GM19463 (cell line): ENCODE measurements at regions not wholly inside any gene's neighbourhood (a gene's known extent, or its start where the extent isn't known, plus 50 kb on each side); places are given as distances from the start of the nearest gene placed in this dataset.

Experiments used
- ATAC-seq: cut with Tn5 transposase; IDR thresholded peaks from one replicate; pipeline ENCODE4 v1.9.1; 2021; ENCODE audit warnings: mild to moderate bottlenecking, moderate library complexity; ENCODE audit not compliant: unreplicated experiment

DNA sequence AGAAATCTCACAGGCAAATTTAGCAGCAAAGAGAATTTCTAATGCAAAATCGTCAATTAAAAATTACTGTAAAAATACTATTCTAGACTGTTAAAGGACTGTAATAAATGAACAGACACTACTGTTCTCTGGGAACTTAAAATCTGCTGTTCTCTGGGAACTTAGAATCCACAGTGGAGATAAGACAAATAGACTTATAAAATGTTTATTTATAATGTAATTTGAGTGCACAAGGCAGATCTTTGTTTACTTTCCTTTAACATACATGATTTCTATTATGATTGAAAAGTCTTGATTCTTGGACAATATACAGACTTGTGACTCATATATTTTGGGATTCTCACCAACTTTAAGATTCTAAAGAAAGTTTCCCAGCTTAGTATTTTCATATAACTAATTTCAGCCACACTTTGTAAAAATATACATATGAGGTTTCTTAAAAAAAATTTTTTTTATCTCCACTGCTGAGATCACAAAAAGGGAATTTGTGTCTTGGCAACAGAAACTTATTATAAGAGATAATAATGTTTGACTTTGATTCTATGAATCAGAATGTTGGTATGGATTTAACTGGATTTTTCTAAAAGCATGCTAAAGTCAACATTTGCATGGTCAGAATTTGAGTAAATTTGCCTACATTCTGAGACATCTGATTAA lies 166.3 kb upstream of the RHOBTB1 start:
- no peak for ATAC-seq

DNA sequence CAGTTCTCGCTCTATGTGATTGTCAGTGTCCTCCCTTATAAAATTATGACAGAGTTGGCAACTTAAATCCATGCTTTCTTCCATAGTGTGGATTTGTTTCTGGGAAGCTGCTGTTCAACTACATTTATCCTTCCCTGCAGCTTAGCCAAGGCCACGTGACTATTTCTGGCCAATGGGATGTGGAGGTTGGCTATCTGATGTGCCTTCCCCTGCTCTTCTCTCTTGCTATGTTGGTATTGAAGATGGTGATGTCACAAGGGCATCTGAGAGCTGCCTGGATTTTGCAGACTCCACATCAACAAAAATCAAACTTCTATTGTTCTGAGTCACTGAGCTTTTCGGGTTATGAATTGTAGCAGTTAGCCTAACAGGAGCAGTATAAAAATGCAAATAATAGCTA lies 164.9 kb upstream of the RHOBTB1 start:
- no peak for ATAC-seq

DNA sequence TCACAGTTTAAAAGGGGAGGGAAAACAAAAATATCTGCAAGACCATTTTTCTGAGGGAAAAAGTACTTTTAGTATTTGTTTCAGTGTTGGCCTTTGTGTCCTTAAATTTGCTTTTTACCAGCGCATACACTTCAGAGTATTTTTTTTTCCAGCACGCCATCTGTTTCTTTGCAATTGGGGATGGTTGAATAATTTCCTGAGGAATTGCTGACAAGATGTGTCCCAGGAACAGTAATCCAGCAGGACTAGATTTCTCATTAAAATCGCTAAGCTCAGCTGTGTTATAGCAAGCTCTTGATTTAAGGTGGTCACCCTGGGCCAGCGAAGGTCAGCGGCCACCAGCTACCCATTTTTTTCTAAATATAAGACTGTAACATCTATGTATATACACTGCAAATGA lies 156.9 kb upstream of the RHOBTB1 start:
- ATAC-seq: no peak

DNA sequence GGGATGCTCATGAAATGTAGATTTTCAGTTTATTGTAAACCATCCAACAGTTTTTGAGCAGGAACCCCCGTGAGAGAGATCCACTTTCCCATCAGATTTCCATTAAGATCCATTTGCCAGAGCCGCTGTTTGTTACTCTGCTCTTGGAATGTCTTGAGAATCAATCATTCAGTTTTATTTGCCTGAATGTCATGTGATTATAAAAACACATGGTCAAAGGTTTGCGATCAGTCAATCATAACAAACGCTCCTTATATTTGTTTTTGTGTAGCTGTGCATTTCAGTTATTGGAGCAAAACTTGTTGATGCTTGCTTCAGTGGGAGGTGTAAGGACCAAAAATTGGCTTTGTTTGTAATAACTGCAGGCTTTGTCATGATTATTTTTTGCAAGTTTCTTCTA lies 155.8 kb upstream of the RHOBTB1 start:
- no peak for ATAC-seq

DNA sequence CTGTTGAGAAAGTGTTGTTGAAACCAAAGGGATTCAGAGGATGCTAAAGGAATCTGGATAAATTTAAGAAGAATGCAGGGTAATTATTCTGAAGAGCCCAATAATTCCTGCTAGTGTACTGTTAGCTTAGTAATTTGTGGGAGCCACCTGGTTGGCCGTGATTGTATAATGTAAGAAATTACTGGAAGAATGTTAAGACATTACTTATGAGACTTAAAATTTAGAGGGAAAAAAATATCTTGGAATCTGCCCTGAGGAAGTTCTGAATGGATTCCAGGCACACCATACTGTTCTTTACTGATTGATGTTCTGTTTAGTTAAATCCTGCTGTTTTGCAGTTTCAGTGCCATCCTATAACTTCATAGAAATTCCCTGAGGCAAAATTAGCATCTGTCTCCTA lies 155.0 kb upstream of the RHOBTB1 start:
- no peak for ATAC-seq

DNA sequence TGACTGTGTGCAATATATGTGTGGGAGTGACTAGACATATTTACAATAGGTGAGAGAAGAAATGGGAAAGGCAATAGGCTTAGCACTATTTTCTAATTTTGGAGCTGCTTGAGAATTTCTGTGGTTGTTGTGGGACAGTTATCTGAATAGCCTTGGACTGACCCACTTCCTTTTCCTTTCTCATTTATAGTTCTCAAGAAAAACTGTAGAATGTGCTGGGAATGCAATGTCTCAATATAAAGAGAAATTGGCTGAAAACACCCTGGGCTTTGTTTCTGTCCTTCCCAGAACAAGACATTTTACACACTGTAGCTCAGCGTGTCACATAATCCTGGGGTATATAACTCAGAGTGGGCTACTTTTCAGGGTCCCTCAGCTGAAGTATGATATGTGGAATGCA lies 153.0 kb upstream of the RHOBTB1 start:
- no peak for ATAC-seq

DNA sequence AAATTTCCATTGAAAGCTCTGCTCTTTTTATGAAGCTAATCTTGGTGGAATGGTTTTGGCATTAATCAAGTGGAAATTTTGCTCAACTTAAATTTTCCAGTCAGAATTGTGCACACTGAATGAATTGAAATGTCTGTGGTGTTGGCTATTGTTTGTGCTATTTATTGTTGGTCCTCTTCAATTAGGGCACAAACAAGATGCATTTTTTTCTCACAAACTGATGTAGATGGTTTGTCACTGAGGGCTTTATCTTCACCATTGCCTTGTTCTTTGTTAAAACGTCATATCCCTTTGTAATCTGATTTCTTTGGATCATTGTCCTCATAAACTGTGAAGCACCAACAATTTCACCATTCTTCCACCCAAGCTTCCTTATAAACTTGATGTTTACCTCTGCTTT lies 152.1 kb upstream of the RHOBTB1 start:
- no peak for ATAC-seq

DNA sequence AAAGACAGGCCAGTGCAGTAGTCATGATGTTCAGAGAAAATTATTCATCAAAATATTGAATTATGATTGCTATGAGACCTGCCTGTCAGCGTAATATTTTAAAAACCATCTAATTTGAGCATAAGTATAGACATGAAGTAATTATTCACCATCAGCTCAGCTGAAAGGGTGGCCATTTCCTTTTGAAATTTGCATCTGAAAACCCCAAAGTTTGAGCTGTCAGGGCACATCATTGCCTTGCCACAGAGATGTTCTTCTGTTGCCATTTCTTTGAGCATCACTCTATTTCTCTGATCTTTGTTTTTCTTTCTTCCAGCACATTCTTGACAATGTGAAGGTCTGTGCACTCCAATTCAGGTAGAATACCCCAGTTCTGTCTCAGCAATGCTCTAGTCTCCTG lies 147.5 kb upstream of the RHOBTB1 start:
- ATAC-seq: no peak

DNA sequence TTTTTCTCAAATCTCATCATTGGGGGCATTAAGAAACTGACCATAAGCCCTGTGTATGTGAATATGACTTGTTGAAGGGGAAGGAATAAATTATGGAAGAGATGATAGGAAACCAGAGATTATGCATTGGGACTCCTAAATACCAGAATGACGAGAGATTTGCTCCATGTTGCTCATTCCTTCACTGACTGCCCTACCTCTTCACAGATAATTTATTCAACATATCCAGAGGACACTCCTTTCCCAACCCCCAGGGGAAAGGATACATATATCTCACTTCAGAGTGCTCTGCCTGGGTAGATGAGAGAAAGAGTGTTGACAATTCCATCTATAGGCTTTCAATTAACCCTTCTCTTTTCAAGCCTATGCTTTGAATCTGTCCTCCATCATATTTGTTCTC lies 145.3 kb upstream of the RHOBTB1 start:
- no peak for ATAC-seq

DNA sequence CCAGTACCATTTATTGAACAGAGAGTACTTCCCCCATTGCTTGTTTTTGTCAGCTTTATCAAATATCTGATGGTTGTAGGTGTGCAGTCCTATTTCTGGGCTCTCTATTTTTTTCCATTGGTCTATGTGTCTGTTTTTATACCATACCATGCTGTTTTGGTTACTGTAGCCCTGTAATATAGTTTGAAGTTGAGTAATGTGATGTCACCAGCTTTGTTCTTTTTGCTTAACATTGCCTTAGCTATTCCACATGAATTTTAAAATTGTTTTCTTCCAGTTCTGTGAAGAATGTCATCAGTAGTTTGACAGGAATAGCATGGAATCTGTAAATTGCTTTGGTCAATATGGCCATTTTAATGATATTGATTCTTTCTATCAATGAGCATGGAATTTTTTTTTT lies 140.5 kb upstream of the RHOBTB1 start:
- ATAC-seq: no peak

DNA sequence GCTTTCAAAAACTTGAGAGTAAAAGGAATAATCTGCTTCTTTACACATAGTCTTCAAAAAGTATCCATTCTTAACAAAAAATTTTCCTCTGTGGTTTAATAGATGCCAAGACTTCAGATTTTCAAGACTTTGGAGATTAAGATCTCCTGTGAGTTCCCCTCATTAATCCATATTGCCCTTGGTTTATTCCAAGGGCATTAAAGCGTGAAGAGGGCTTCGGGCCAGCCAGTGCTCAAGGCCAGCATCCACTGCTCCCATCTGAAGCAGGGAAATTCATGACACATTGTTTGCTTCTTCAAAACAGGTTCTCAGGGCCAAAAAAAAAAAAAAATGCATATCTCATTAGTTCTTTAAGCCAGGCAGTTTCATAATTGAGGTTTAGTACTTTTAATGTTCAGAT lies 137.3 kb upstream of the RHOBTB1 start:
- ATAC-seq: no peak

DNA sequence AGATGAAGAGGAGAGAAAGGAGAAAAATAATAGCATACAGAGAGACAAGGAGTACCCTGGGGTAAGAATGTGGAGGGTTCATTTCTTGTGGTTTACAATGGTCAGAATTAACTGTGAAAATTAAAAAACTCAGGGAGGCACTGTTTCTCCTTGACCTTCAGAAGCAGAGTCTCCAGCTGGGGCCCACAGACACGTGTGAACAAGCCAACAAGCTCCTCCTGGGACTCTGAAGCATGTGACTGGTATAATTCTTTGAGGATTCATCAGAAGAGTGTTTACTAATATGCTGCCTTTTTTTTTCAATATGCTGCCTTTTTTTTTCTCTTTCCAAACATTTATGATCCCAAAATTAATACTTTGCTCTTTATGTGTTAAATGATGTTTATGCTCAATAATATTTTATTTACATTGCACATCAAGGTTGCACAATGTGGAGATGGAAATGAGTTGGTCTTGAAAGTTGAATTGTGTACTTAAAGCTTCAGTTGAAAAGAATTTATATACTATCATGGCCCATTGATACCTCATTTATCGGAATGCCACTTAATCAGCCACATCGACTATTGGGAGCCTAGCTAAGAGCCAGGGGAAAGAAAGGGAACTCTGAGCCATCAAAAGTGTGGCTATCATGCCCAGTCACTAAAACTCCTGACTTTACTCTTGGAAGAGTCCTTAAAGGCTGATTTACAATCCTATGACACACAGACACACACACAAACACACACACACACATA lies 134.7 kb upstream of the RHOBTB1 start:
- no peak for ATAC-seq

DNA sequence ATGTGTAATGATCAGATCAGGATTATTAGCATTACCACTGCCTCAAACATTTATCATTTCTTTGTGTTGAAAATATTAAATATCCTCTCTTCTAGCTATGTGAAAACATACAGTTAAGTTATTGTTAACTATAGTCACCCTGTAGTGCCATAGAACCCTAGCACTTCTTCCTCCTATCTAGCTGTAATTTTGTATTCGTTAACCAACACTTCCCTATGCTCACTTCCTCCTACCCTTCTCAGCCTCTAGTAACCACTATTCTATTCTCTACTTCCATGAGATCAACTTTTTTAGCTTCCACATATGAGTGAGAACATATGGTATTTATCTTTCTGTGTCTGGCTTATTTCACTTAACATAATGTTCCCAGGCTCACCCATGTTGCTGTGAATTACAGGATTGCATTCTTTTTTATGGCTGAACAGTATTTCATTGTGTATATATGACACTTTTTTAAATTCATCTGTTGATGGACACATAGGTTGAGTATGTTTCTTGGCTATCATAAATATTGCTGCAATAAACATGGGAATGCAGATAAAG lies 132.7 kb upstream of the RHOBTB1 start:
- ATAC-seq: no peak

DNA sequence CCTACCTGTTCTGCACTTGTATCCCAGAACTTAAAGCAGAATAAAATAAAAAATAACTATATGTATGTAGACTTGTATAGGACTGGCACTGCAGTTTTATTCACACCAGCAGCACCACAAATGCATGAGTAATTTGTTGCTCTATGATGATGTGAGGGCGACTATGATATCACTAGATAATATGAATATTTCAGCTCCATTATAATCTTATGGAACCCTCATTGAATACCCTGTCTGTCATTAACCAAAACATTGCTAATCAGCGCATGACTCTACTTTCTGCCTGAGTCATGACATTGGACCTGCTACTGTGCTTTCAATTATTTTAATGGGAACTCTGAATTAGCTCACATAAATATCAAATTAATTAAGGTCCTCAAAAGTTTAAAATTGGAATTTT lies 129.4 kb upstream of the RHOBTB1 start:
- no peak for ATAC-seq

DNA sequence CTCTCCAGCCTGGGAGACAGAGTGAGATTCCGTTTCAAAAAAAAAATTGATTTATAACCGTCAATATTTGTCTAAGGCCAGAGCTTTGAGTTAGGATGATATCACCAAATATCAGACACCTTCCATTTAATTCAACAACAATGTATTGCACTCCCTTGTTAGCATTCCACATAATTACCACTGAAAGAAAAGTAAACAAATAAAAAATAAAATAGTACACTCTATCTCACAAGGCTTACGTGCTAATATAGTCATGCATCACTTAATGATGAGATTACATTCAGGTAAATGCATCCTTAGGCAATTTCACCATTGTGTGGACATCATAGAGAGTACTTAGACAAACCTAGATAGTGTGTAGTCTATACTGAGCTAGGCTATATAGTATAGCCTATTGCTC lies 127.6 kb upstream of the RHOBTB1 start:
- no peak for ATAC-seq

DNA sequence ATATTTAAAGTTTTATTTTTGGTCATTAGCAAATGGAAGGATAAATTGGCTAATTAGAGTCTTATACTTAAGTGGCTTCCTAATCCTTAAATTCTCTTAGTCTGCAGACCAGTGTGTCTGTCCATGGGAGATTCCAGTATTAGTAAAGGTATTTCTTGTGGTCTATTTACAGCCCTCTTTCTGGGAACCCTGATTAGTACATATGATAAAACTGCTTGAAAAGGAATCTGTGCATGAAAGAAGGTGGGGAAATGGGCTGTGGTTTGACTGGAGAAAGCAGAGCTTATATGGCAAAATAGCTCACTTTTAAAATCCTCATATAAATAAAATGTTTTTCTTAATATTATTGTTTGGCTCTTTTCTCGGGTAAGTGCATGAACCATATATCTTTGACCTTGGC lies 124.5 kb upstream of the RHOBTB1 start:
- no peak for ATAC-seq

DNA sequence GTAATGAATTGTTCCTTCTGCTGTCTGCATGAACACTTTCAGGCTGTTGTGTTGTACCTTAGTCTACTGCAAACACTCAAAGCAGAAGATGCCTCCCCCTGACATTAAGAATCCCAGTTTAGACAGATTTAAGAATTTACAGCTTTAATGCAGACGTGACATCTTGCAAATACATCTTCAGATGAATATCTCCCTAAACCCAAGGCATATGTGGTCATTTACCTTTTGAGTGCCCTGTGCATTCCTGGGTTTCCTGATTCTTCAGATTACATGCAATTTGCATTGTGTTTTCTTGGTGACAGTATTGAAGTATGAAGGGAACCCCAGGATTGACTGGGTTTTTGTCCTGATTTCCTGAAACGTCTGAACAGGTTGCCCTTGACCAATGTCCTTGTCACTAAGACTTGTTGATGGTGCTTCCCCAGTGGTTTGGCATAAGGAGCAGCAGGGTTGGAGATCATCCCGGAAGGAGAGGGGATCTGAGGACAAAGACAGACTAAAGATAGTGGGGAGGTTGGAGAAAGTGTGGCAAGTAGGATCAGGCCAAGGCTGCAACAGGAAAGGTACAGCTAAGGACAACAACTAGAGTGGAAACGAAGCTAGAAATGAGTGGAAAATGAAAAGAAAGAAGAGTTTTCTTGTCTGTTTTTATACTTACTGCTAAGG lies 123.8 kb upstream of the RHOBTB1 start:
- no peak for ATAC-seq

DNA sequence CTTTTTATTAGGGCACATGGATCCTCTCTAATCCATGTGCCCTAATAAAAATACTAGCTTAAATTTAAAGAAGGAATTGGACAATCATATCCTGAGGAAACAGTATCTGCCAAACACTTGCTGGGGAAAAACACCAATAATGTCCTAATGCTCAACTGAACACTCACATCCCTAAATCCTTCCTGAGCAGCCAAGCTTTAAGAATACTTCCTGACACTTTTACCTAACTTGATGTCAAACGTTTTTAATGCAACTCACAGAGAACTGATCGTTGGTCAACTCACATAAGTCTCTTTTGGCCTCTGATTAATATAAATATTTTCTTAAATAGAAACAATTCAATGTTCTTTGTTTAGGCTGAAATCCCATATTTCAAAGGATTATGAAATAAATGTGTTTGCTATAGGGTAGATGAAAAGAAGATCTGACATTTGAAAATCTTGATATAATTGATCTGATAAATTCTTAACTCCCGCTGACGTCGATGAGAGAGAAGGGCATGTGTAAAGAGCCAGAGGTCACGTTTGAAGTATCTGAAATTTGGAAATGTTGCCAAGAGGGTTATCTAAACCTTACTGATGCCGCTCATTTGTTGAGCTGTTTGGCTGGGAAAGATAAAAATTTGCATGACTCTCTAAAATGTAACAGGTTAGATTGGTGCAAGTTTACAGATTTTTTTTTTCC lies 122.8 kb upstream of the RHOBTB1 start:
- no peak for ATAC-seq

DNA sequence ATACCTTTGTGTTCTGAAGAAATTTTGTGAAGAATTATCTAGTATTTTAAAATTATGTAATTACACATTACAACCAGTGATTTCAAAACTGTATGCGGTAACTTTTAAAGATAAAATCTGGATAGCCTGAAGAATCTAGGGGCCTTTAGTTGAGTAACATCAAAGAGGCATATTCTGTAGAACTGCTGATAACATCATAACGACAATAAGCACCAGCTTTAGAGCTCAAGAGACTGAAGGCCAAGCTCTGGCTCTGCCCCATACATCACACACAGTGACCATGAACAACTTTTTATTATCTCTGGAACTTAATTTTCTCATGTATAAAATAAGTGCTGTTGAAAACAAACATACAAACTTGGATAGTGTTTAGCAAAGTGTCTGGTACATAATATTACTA lies 121.1 kb upstream of the RHOBTB1 start:
- ATAC-seq: no peak

DNA sequence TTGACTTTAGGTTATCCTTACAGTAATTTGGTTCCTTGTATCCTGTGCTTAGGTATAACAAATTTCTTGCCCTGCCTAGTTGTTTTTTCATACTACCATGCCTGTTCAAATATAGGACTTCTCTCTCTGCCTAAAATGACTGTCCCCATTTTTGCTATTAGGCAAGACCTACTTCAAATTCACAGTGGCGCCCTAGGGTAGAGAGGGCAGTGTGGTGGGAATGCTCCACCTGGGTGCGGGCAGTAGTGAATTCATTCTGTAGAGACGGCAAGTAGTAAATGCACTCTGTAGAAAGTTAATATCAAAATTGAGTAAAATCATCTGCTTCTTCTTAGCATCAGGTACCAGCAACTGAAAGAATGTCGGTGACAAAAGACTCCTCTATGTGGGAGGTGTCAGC lies 120.4 kb upstream of the RHOBTB1 start:
- no peak for ATAC-seq

DNA sequence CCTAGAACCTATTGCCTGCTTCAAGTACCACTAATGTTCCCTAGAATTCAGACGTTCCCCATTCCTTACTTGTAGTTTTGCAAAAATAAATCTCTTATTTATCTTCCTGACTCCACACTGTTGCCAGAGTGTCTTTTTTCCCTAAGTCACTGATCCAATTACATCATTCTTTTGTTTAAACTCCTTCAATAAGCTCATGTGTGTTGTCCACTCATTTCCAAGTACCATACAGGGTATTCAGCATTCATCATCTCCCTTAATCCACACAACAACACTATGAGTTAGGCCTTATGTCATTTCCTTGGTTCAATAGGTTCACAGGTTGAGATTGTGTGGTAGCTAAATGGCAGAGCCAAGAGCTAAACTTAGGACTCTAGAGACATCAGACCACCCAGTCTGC lies 119.9 kb upstream of the RHOBTB1 start:
- no peak for ATAC-seq

DNA sequence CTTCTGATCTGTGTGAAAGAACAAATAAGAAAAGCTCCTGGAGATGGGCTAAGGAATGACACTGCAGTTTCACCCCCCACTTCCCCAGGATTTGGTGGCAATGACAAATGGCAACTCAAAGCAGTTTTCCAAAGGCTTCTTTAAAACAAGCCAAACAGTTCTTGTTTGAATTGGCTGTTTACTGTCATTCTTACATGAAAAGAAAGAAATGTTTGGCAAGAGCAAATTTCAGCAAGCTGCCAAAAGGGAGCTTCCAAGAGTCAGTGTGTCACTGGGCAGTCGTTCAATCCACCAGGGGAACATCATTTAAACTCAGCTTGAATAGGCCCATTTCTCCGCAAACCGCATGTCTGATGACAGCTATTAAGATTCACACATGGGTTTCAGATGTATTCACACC lies 119.0 kb upstream of the RHOBTB1 start:
- no peak for ATAC-seq
